SIG-M5 treated with dmso at 0.1 percent for 504 hours (cell line): ENCODE measurements at regions not wholly inside any gene's neighbourhood (a gene's known extent, or its start where the extent isn't known, plus 50 kb on each side); places are given as distances from the start of the nearest gene placed in this dataset.

Source experiments
- DNase-seq: peaks from one replicate; lab custom pipeline; 2025; ENCODE audit not compliant: unreplicated experiment; lab: John Stamatoyannopoulos, UW

DNA sequence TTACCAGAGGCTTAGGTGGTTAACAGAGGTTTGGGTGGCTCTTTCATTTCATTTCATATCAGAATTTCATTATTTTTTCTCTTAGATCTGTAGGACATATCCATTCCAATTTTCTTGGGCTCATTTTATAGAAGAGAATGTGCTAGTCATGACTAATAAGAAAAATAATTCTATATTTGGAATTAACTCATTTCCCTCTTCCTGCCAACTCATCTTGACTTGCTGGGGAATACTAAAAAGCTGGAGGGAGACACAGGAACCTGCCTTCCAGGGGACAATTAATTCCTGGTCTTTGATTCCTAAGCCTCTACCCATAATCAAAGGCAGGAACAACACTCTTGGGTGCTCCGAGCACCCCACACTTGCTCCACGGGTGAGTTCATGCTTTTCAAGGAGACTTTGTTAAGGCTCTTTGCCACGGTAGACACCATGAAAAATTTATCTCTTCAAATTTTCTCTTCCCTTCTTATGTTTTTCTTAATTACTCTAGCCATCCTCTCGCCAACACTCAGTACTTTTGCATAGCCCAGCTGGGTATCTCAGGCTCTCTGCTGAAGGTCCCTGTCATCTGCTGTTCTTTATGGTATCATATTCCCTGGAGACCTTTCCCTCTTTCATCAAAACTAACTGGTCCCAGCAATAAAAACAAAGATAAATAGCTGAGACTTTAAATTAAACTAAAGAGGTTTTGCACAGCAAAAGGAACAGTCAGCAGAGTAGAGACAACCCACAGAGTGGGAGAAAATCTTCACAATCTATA lies 273.9 kb downstream of the NPR3 start:
- DNase-seq: no peak

- DNase-seq: no peak
Measured at GRCh38 chr5:32989815-32990214, 278.7 kb downstream of the NPR3 start.

DNA sequence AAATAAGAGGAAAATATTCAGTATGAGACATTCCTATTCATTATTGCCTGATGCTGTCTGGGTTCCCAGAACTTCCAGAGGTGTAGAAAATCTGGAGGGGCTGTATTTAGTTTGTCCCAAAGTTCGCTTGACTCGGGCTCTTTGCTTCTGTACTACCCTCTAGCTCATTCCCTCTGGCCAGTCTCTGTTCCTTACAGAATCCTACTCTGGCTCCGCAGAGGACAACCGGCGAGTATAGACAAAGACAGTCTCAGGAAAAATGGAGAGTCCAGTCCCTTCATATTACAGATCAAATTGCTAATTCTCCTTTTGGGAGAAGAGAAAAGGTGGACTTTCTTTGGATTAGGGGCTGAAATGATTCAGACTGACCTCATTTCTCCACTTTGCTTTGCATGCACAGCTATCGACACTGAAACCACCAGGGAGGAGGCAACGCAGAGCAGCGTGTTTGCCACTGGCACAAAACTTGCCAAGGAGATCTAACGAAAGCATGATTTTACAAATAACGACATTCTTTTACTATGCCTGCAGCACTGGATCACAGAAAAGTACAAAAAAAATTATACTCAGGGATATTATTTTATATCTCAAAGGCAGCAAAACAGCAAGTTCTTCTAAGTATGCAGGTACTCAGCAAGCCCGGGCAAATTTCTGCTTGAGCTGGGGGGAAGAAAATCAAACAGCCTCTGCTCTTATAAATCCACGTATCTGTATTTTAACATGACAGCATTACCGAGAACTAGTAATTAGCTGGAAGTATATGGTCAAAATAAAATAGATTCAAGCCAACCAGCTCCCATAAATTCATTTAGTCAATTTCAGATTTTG lies 279.7 kb downstream of the NPR3 start:
- no peak for DNase-seq

DNA sequence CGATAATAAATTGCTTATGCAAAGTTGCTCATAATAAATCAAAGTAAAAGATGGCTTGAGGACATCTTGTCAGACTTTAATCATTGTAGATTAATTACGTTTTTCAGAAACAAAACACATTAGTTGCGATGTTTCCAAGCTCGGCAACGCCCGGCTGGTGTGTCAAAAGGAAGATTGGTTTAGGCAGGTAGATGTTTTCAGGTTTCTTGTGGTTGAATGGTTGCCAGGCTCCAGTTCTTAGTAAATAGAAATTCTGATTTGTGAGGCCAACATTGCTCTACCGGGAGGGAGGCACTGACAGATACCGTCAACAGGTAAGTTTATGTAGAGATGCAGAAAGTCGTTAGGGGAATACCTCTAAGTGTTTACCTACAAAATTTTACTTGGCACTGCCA lies 280.3 kb downstream of the NPR3 start:
- DNase-seq: no peak

- no peak for DNase-seq
Measured at GRCh38 chr5:32996336-32996735, 285.2 kb downstream of the NPR3 start.

- DNase-seq: no peak
Measured at GRCh38 chr5:33008751-33009418, 297.8 kb downstream of the NPR3 start.

GRCh38 chr5:33010846-33011245 lies 299.7 kb downstream of the NPR3 start:
- no peak for DNase-seq

DNA sequence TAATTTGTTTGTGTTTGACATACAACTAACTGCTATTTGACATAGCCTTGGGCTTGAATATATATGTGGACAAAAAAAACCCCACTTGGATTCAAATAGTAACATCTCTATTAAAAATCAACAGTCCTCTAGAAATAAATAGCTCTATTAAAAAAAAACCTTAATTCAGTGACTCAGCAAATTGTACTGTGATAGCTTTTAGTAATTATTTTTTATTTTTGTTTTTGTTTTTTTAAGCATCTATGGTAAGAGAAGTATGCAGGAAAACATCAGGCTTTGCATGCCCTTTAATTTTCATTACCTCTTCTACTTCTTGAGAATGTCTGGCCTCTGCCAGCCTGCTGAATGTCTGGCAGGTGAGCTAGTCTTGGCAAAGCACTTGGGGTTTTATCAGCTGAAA lies 300.7 kb downstream of the NPR3 start:
- DNase-seq: no peak

GRCh38 chr5:33023649-33024048 lies 312.5 kb downstream of the NPR3 start:
- DNase-seq: no peak

DNA sequence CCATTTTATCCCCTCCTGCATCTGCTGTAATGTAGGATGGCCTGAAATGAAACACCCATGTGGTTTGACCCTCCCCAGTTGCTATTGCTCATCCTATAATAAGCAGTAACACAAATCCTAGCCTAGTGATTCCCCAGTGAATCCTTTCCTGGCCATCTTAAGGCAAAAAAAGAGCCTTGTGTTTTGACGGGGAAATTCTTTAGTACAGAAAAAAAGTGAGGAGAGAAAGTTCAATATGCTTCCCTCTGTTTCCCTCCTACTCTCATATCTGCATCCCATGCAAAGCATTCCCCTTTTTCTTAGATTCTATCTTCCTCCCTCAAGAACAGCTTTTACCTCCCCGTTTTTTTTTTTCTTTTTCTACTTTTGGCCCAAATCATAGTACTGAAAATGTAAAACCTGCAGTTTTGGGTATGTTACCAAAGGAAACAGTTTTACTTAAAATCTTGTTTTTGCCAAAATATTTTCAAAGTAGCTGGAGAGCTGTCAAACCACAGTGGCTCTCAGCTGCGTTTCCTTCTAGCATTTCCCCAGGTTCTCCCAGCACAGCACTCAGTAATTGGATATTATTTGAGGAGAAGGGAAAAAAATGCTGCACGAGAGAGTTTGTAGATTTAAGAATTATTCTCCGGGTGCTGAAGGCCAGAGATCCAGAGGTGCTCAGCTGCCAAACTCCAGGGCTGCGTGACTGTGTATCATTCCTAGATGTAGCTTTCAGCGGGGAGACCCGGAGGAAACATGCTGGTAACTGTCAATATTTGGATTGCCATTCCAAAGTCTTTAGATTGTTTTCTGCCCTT lies 321.4 kb downstream of the NPR3 start:
- no peak for DNase-seq

DNA sequence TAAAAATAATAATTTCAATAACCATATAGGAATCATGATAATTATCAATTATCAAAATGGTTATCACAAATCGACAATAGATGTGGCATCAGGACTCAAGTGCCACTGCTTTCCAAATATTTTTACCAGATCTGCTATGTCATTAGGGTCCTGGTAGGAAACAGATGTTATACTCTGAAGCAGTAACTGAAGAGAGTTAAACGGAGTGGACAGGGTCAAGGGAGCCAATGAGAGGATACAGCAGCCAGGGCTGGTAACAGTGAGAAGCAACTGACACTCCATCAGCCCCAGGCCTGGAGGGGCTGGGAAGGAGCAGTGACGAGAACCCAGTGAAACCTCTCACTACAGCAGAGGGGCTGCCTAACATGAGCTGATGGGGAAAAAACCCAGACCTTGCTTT lies 322.4 kb downstream of the NPR3 start:
- no peak for DNase-seq

DNA sequence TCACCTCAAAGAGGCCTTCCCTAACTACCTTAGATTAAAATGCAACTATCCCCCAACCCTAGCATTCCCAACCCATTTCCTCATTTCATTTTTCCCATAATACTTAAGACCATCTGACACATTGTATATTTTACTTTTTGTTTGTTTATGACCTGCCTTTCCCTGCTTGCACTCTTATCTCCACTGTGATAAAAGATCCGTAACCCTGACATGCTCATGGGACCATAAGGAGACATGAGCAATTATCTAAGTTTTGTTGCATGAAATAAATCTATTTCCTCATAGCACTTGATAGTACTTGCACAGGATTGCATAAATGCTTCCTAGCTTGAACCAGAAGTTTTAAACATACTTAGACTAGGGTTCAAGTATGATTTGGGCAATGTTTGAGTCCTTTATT lies 323.7 kb downstream of the NPR3 start:
- DNase-seq: no peak

DNA sequence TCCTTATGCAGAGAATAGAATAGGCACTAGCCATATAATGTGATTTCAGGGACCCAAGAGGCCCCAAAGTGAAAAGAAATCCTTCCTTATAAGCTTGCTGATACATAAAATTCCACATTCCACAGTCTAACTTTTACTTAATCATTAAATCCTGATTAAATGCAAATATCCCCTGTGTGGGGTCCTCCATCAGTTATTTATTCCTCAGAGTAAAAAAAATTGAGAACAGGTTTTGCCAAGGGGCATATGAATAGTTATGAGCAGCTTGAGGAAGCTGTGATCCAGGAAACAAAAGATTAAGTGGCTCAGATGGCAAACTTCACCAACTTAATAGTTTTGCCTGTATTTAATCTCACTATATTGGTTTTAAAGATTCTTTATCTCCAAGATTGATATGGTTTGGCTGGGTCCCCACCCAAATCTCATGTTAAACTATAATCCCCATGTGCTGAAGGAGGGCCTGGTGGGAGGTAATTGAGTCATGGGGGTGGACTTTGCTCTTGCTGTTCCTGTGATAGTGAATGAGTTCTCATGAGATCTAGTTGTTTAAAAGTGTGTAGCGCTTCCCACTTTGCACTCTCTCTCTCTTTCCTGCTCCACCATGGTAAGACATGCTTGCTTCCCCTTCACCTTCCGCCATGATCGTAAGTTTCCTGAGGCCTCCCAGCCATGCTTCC lies 324.9 kb downstream of the NPR3 start:
- DNase-seq: no peak

- no peak for DNase-seq
Measured at GRCh38 chr5:33037076-33037475, 326.0 kb downstream of the NPR3 start.

GRCh38 chr5:33041586-33041985 lies 330.5 kb downstream of the NPR3 start:
- no peak for DNase-seq

DNA sequence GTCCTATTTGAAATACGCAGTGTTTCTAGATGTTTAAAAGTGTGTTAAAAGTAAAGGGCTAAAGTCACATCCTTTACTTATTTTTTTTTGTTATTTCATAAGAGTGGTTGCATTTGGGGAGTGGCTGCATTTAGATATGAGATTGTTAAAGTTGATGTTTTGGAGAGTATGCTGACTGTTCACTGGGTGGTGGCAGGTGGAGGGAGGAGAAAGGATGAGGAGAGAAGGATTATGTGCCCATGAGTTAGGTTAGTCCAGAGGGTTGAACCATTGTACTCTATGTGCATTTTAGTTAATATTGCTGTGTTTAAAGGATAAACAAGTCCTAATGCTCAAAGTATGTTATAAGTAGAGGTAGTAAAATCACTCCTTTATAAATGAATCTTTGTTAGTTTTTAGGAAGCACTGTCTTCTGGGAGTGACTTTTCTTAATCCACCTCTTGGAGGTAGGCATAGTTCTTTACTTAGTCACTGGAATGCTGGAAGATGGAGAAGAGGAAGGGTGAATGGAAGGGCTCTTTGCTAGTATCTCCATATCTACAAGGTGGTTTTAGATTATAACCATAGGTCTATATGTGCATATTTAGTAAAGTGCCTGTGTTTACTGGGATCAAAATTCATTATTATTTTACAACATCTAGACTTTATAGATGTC lies 332.3 kb downstream of the NPR3 start:
- DNase-seq: no peak

- no peak for DNase-seq
Measured at GRCh38 chr5:33046091-33046490, 335.0 kb downstream of the NPR3 start.

DNA sequence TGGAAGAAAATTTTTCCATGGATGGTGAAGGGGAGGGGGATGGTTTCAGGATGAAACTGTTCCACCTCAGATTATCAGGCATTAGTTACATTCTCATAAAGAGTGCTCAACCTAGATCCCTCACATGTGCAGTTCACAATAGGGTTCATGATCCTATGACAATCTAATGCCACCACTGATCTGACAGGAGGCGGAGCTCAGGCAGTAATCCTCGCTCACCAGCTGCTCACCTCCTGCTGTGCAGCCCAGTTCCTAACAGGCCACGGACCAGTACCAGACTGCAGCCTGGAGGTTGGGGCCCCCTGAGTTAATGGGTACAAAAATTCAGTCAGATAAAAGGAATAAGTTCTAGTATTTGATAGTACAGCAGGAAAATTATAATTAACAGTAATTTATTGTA lies 337.2 kb downstream of the NPR3 start:
- DNase-seq: no peak

- no peak for DNase-seq
Measured at GRCh38 chr5:33049298-33049697, 338.2 kb downstream of the NPR3 start.

GRCh38 chr5:33049842-33050241 lies 338.7 kb downstream of the NPR3 start:
- no peak for DNase-seq
